Activated T-helper 1 cell treated with anti-CD3 and anti-CD28 coated beads, Interleukin-12 subunit alpha, Interleukin-12 subunit beta, Interleukin-2, Interleukin-4 antibody, amounts not matched to agents 30 ng/mL and 10 ng/mL and 1 ng/mL, durations not matched to agents 14 hours and 24 hours and 36 hours (primary cell): ENCODE measurements at regions not wholly inside any gene's neighbourhood (a gene's known extent, or its start where the extent isn't known, plus 50 kb on each side); places are given as distances from the start of the nearest gene placed in this dataset.
A peak's percentile ranks its signal among the peaks of the same experiment; 100 is the strongest.
"Not testable (repeated sequence)": the region's sequence is repeated elsewhere in the genome, so short reads cannot be mapped to it uniquely, and the experiment has no call there.

Experiments used
- DNase-seq: peaks from one replicate; pipeline ENCODE4 v3.0.0; 2021; ENCODE audit warnings: low spot score
- H3K27ac Mint-ChIP-seq: one replicate; pipeline ENCODE4 v1.8.0; 2021; ENCODE audit warnings: mild to moderate bottlenecking, mixed read lengths
- H3K27me3 Mint-ChIP-seq: one replicate; pipeline ENCODE4 v1.8.0; 2022; ENCODE audit warnings: mild to moderate bottlenecking, moderate library complexity, mixed read lengths; ENCODE audit not compliant: insufficient read depth
- H3K36me3 Mint-ChIP-seq: one replicate; pipeline ENCODE4 v1.8.0; 2021; ENCODE audit warnings: low read depth, mixed read lengths
- H3K4me1 Mint-ChIP-seq: one replicate; pipeline ENCODE4 v1.8.0; 2021; ENCODE audit warnings: low read depth, mixed read lengths
- H3K4me3 Mint-ChIP-seq: one replicate; pipeline ENCODE4 v1.8.0; 2021; ENCODE audit warnings: mild to moderate bottlenecking, moderate library complexity, mixed read lengths
- H3K9me3 Mint-ChIP-seq: one replicate; pipeline ENCODE4 v1.8.0; 2021; ENCODE audit warnings: mixed read lengths
- intact Hi-C: fragments of 100-400 bp; cut with micrococcal nuclease; formaldehyde crosslinking; loops from one replicate; pipeline ENCODE4 v1.15.1; 2024

GRCh38 chr6:114995526-114995925 is 652.7 kb upstream of the HS3ST5 start:
- no peak for DNase-seq
- intact Hi-C loops = loop anchor here (10.0 kb wide), 2 partner anchors 899 to 1259 kb away; partner anchors contain the start of gene TSPYL4
- Mint-ChIP-seq H3K27ac (no peak overlapping the region), H3K4me1 (peaks cover 20% of the 10 kb centered on the region), H3K36me3 (peaks cover 5% of the 10 kb centered on the region), H3K27me3 (no peaks in the 10 kb centered on the region), H3K9me3 (peaks cover 21% of the 10 kb centered on the region), H3K4me3 (no peak overlapping the region)

GRCh38 chr6:114989279-114989964 is 646.6 kb upstream of the HS3ST5 start:
- intact Hi-C loops = loop anchor here (1.0 to 5.0 kb wide), 2 partner anchors 8 to 1542 kb away; no protein-coding TSS in a partner anchor
- Mint-ChIP-seq H3K4me1 (peaks cover 30% of the 10 kb centered on the region), H3K27ac (peak overlapping the region; percentile 96), H3K36me3 (peaks cover 4% of the 10 kb centered on the region), H3K4me3 (peak overlapping the region; percentile 47), H3K27me3 (peaks cover 2% of the 10 kb centered on the region), H3K9me3 (peaks cover 34% of the 10 kb centered on the region)
- DNase-seq = peak; percentile 66

GRCh38 chr6:114987281-114987680 is 644.5 kb upstream of the HS3ST5 start:
- no peak overlapping the region for H3K27ac Mint-ChIP-seq
- H3K36me3 Mint-ChIP-seq = peaks cover 4% of the 10 kb centered on the region
- peaks cover 29% of the 10 kb centered on the region for H3K9me3 Mint-ChIP-seq
- H3K4me3 Mint-ChIP-seq = no peak overlapping the region
- intact Hi-C loops = loop anchor here (5.0 kb wide), 1 partner anchor 1540 kb away; no protein-coding TSS in a partner anchor
- H3K4me1 Mint-ChIP-seq = peaks cover 24% of the 10 kb centered on the region
- DNase-seq = no peak
- peaks cover 5% of the 10 kb centered on the region for H3K27me3 Mint-ChIP-seq

GRCh38 chr6:114955363-114955762 is 612.5 kb upstream of the HS3ST5 start:
- no peaks in the 10 kb centered on the region for H3K36me3 Mint-ChIP-seq
- H3K9me3 Mint-ChIP-seq = peaks cover 5% of the 10 kb centered on the region
- DNase-seq = no peak
- H3K4me1 Mint-ChIP-seq = no peaks in the 10 kb centered on the region
- intact Hi-C loops = no loop called here
- no peak overlapping the region for H3K4me3 Mint-ChIP-seq
- no peaks in the 10 kb centered on the region for H3K27me3 Mint-ChIP-seq
- no peak overlapping the region for H3K27ac Mint-ChIP-seq

GRCh38 chr6:114952229-114952628 is 609.4 kb upstream of the HS3ST5 start:
- H3K27me3 Mint-ChIP-seq = no peaks in the 10 kb centered on the region
- no peaks in the 10 kb centered on the region for H3K36me3 Mint-ChIP-seq
- no peaks in the 10 kb centered on the region for H3K4me1 Mint-ChIP-seq
- H3K9me3 Mint-ChIP-seq = no peaks in the 10 kb centered on the region
- H3K4me3 Mint-ChIP-seq = no peak overlapping the region
- no peak for DNase-seq
- intact Hi-C loops = no loop called here
- H3K27ac Mint-ChIP-seq = no peak overlapping the region

- no peaks in the 10 kb centered on the region for H3K27me3 Mint-ChIP-seq
- intact Hi-C loops = no loop called here
- H3K27ac Mint-ChIP-seq = no peak overlapping the region
- H3K4me1 Mint-ChIP-seq = no peaks in the 10 kb centered on the region
- no peaks in the 10 kb centered on the region for H3K36me3 Mint-ChIP-seq
- DNase-seq = no peak
- peaks cover 6% of the 10 kb centered on the region for H3K9me3 Mint-ChIP-seq
- H3K4me3 Mint-ChIP-seq = no peak overlapping the region
Measured at GRCh38 chr6:114945392-114945791, 602.6 kb upstream of the HS3ST5 start.

- Mint-ChIP-seq H3K4me1 (no peaks in the 10 kb centered on the region), H3K27ac (no peak overlapping the region), H3K4me3 (no peak overlapping the region), H3K9me3 (peaks cover under 1% of the 10 kb centered on the region), H3K36me3 (no peaks in the 10 kb centered on the region), H3K27me3 (no peaks in the 10 kb centered on the region)
- intact Hi-C loops = no loop called here
- DNase-seq = no peak
Measured at GRCh38 chr6:114941078-114941477, 598.3 kb upstream of the HS3ST5 start.

- no peaks in the 10 kb centered on the region for H3K4me1 Mint-ChIP-seq
- no peaks in the 10 kb centered on the region for H3K36me3 Mint-ChIP-seq
- intact Hi-C loops = no loop called here
- no peak for DNase-seq
- no peaks in the 10 kb centered on the region for H3K27me3 Mint-ChIP-seq
- H3K9me3 Mint-ChIP-seq = peaks cover 4% of the 10 kb centered on the region
- no peak overlapping the region for H3K27ac Mint-ChIP-seq
- no peak overlapping the region for H3K4me3 Mint-ChIP-seq
Measured at GRCh38 chr6:114940181-114940580, 597.4 kb upstream of the HS3ST5 start.

GRCh38 chr6:114939630-114940029 is 596.8 kb upstream of the HS3ST5 start:
- Mint-ChIP-seq H3K4me1 (no peaks in the 10 kb centered on the region), H3K36me3 (no peaks in the 10 kb centered on the region), H3K27ac (no peak overlapping the region), H3K9me3 (peaks cover 4% of the 10 kb centered on the region), H3K4me3 (no peak overlapping the region), H3K27me3 (no peaks in the 10 kb centered on the region)
- no peak for DNase-seq
- intact Hi-C loops = no loop called here

GRCh38 chr6:114936080-114936479 is 593.3 kb upstream of the HS3ST5 start:
- H3K4me1 Mint-ChIP-seq = no peaks in the 10 kb centered on the region
- H3K4me3 Mint-ChIP-seq = no peak overlapping the region
- no peak for DNase-seq
- no peak overlapping the region for H3K27ac Mint-ChIP-seq
- intact Hi-C loops = no loop called here
- peaks cover 9% of the 10 kb centered on the region for H3K9me3 Mint-ChIP-seq
- H3K36me3 Mint-ChIP-seq = no peaks in the 10 kb centered on the region
- H3K27me3 Mint-ChIP-seq = no peaks in the 10 kb centered on the region

- H3K27me3 Mint-ChIP-seq = no peaks in the 10 kb centered on the region
- no peaks in the 10 kb centered on the region for H3K4me1 Mint-ChIP-seq
- no peak overlapping the region for H3K27ac Mint-ChIP-seq
- H3K9me3 Mint-ChIP-seq = peaks cover 9% of the 10 kb centered on the region
- H3K4me3 Mint-ChIP-seq = no peak overlapping the region
- no peaks in the 10 kb centered on the region for H3K36me3 Mint-ChIP-seq
- no peak for DNase-seq
- intact Hi-C loops = no loop called here
Measured at GRCh38 chr6:114934079-114934478, 591.3 kb upstream of the HS3ST5 start.

- DNase-seq, intact Hi-C loops, H3K36me3 Mint-ChIP-seq, H3K27me3 Mint-ChIP-seq, H3K27ac Mint-ChIP-seq, H3K4me3 Mint-ChIP-seq, H3K4me1 Mint-ChIP-seq: not testable (repeated sequence)
- H3K9me3 Mint-ChIP-seq = peaks cover 15% of the 10 kb centered on the region
Measured at GRCh38 chr6:114928731-114929130, 585.9 kb upstream of the HS3ST5 start.

- no peaks in the 10 kb centered on the region for H3K36me3 Mint-ChIP-seq
- no peaks in the 10 kb centered on the region for H3K4me1 Mint-ChIP-seq
- no peak overlapping the region for H3K27ac Mint-ChIP-seq
- no peaks in the 10 kb centered on the region for H3K27me3 Mint-ChIP-seq
- no peak overlapping the region for H3K4me3 Mint-ChIP-seq
- intact Hi-C loops = no loop called here
- peaks cover 20% of the 10 kb centered on the region for H3K9me3 Mint-ChIP-seq
- DNase-seq = no peak
Measured at GRCh38 chr6:114906096-114906495, 563.3 kb upstream of the HS3ST5 start.

- Mint-ChIP-seq H3K36me3 (no peaks in the 10 kb centered on the region), H3K27ac (no peak overlapping the region), H3K9me3 (peaks cover 20% of the 10 kb centered on the region), H3K4me1 (no peaks in the 10 kb centered on the region), H3K27me3 (no peaks in the 10 kb centered on the region), H3K4me3 (no peak overlapping the region)
- DNase-seq = no peak
- intact Hi-C loops = no loop called here
Measured at GRCh38 chr6:114897536-114897935, 554.7 kb upstream of the HS3ST5 start.
